ENCODE measurements at regions not wholly inside any gene's neighbourhood (a gene's known extent, or its start where the extent isn't known, plus 50 kb on each side); places are given as distances from the start of the nearest gene placed in this dataset.
"Not testable (repeated sequence)": the region's sequence is repeated elsewhere in the genome, so short reads cannot be mapped to it uniquely, and the experiment has no call there.

DNA sequence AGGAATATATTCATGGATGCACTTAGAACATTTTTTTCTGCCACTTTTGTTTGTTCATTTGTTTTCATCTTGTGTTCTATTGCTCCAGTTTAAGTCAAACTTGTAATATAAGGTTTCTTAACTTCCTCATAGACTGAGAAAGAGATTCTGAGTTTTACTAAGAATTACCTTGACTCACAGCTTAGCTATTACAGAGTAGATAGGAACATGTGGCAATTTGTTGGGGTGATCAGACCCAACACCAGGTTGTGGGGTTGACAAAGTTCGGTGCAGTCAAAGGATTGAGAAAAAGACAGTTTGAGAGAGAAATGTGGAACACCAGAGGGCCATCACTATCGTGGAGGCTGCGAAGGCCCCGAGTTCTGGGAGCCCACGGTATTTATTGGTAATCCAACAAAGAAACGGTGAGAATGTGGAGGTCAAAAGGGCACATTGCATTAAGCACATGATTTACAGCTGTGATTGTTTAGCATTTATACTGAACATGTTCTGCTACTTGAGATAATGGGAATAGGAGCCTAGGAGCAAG is 2526.0 kb downstream of the PCDH9 start:
- 27 to 45% (median 41%) methylated on average over 6 of the region's 6 CpGs for WGBS, 3 donors
- ATAC-seq (no peak), DNase-seq (no peak)
- no peaks in the 10 kb centered on the region for H3K4me1 ChIP-seq
- intact Hi-C loops (cut with DNase I): no loop called here
- H3K27ac ChIP-seq: no peak overlapping the region
- H3K4me3 ChIP-seq: no peak overlapping the region
- TF ChIP-seq, protein P1, sequence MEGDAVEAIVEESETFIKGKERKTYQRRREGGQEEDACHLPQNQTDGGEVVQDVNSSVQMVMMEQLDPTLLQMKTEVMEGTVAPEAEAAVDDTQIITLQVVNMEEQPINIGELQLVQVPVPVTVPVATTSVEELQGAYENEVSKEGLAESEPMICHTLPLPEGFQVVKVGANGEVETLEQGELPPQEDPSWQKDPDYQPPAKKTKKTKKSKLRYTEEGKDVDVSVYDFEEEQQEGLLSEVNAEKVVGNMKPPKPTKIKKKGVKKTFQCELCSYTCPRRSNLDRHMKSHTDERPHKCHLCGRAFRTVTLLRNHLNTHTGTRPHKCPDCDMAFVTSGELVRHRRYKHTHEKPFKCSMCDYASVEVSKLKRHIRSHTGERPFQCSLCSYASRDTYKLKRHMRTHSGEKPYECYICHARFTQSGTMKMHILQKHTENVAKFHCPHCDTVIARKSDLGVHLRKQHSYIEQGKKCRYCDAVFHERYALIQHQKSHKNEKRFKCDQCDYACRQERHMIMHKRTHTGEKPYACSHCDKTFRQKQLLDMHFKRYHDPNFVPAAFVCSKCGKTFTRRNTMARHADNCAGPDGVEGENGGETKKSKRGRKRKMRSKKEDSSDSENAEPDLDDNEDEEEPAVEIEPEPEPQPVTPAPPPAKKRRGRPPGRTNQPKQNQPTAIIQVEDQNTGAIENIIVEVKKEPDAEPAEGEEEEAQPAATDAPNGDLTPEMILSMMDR (IDR thresholded peaks at IDR 0.05): no peak
- H3K9me3 ChIP-seq: no peaks in the 10 kb centered on the region
- no peaks in the 10 kb centered on the region for H3K36me3 ChIP-seq (ENCODE audit: insufficient read depth in 1 of 2, low read depth in 1 of 2)
- H3K27me3 ChIP-seq (ENCODE audit: insufficient read depth in 3 of 3, low read length in 2 of 3): no peaks in the 10 kb centered on the region

DNA sequence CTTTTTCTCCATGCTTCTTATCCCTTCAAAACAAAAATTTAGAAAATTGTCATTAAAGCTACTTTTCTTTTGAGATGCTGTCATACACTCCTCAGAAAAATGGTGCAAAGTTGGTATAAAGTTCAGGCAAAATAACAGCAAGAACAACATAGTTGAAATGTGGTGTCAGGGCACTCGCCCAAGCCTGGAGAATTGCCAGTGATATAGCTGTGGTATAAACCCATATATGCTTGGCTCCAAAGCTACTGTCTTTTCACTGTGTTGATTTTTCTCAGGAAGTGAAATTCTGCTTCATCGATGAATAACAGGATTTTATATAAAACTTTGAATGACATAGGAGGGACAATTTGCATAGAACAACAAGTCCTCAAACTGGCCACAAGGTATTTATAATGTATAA is 2532.9 kb downstream of the PCDH9 start:
- H3K4me3 ChIP-seq: no peak overlapping the region
- no peaks in the 10 kb centered on the region for H3K9me3 ChIP-seq
- no peaks in the 10 kb centered on the region for H3K27me3 ChIP-seq (ENCODE audit: insufficient read depth in 3 of 3, low read length in 2 of 3)
- H3K27ac ChIP-seq: no peak overlapping the region
- 52 to 60% (median 58%) methylated on average over 2 of the region's 2 CpGs for WGBS, 3 donors
- H3K4me1 ChIP-seq: no peaks in the 10 kb centered on the region
- ATAC-seq: no peak
- no peaks in the 10 kb centered on the region for H3K36me3 ChIP-seq (ENCODE audit: insufficient read depth in 1 of 2, low read depth in 1 of 2)
- no peak for DNase-seq
- TF ChIP-seq, protein P1 (IDR thresholded peaks at IDR 0.05): no peak
- intact Hi-C loops (cut with DNase I): no loop called here

DNA sequence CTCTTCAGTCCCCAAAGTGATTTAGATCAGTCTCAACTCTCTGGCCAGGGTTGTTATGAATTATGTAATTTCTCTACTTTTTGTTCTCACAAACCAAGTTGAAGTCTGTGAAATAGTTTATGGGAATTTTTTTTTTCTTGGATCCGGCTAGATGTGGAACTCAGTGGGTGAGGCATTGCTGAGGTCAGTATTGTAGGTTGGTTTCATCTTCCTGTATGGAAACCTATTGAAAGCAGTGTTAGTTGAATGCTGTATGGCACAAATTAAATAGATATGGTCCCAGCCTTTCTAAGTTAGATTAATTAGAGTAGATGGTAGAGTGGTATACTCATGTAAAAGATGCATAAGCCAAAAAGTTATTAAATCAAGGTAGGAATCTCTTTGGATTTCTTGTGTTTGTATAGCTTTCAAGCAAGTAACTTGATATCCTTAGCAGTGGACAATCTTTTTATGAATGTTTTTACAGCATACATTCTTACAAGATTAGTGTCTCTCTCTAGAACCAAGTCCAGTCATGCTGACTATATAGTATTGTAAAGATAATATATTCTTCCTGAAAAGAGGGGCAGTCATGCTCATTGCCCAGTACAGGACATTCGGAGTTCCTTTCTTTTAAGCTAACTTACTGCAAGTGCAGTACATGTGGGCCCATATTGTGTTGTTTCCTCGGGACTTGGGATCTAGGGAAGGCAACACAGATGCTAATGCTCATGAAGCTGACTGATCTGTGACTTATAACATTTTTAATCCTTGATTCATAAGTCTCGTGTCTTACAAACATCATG is 2541.1 kb downstream of the PCDH9 start:
- WGBS, 3 donors: 80 to 81% (median 80%) methylated on average over 4 of the region's 4 CpGs
- DNase-seq (no peak), ATAC-seq (no peak)
- intact Hi-C loops (cut with DNase I): no loop called here
- Histone ChIP-seq H3K4me1 (no peaks in the 10 kb centered on the region), H3K4me3 (no peak overlapping the region), H3K36me3 (ENCODE audit: insufficient read depth in 1 of 2, low read depth in 1 of 2) (no peaks in the 10 kb centered on the region), H3K27me3 (ENCODE audit: insufficient read depth in 3 of 3, low read length in 2 of 3) (no peaks in the 10 kb centered on the region), H3K9me3 (no peaks in the 10 kb centered on the region), H3K27ac (no peak overlapping the region)
- TF ChIP-seq, protein P1 (IDR thresholded peaks at IDR 0.05): no peak

DNA sequence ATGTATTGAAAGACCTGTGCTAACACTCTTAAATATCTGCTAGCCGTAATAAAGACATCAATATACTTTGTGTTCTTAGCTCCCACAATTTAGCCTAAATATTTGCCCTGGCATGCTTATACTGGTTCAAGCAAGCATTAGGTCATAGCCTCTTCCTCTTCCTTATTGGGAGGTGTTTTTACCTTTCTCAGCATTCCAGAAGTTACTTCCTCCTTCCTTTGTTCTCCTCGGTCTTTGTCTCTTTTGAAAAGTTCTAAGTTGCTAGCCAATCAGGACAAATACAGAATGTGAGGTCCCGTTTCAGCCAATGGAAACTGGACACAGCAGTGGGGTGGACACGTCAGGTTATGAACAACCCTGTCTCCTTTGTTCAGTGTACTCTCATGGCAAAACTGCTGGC is 2543.6 kb downstream of the PCDH9 start:
- H3K36me3 ChIP-seq (ENCODE audit: insufficient read depth in 1 of 2, low read depth in 1 of 2); ATAC-seq; H3K4me1 ChIP-seq; H3K27ac ChIP-seq; H3K27me3 ChIP-seq (ENCODE audit: insufficient read depth in 3 of 3, low read length in 2 of 3); H3K9me3 ChIP-seq; H3K4me3 ChIP-seq; DNase-seq; intact Hi-C loops (cut with DNase I): not testable (repeated sequence)
- 83 to 87% (median 85%) methylated on average over 4 of the region's 4 CpGs for WGBS, 3 donors

DNA sequence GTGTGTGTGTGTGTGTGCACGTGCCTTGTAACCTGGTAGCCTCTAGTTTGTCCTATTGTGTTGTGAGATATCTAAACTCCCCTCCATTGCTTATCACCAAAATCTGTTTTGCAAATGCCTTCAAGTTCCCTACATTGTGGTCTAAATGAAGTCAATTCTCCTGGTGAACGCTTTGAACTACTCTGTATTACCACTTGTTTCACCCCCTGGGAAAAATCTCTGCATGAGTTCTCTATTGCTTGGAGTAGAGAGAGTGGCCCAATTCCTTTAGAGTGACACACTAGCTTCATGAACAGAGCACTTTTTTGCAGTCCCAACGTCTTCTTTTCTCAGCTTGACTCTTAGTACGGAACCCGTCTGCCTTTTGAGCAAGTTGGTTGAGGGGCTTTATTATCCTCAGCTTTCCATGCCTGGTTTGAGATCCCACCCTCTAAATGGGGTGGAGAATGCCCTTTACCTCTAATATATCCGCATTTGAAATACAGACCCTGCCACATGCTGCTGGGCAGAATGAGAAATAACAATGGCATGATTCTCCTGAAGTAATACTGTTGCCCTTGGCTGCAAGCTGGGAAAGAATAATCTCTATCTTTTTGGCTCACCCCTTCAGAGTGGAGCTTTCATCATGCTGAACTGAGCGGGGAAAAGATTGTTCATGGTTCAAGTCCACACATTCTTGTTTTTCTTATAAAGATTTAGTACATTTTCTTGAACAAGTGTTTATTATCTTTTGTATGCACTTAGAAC is 2545.3 kb downstream of the PCDH9 start:
- no peaks in the 10 kb centered on the region for H3K9me3 ChIP-seq
- H3K27me3 ChIP-seq (ENCODE audit: insufficient read depth in 3 of 3, low read length in 2 of 3): no peaks in the 10 kb centered on the region
- ATAC-seq (no peak), DNase-seq (no peak)
- H3K4me3 ChIP-seq: no peak overlapping the region
- no peaks in the 10 kb centered on the region for H3K4me1 ChIP-seq
- no peak overlapping the region for H3K27ac ChIP-seq
- intact Hi-C loops (cut with DNase I): no loop called here
- no peaks in the 10 kb centered on the region for H3K36me3 ChIP-seq (ENCODE audit: insufficient read depth in 1 of 2, low read depth in 1 of 2)
- TF ChIP-seq, protein P1 (IDR thresholded peaks at IDR 0.05): no peak
- 46 to 57% (median 57%) methylated on average over 7 of the region's 7 CpGs for WGBS, 3 donors

All from psoas muscle (tissue), 7 donors.